ENCODE measurements at regions not wholly inside any gene's neighbourhood (a gene's known extent, or its start where the extent isn't known, plus 50 kb on each side); places are given as distances from the start of the nearest gene placed in this dataset.

DNA sequence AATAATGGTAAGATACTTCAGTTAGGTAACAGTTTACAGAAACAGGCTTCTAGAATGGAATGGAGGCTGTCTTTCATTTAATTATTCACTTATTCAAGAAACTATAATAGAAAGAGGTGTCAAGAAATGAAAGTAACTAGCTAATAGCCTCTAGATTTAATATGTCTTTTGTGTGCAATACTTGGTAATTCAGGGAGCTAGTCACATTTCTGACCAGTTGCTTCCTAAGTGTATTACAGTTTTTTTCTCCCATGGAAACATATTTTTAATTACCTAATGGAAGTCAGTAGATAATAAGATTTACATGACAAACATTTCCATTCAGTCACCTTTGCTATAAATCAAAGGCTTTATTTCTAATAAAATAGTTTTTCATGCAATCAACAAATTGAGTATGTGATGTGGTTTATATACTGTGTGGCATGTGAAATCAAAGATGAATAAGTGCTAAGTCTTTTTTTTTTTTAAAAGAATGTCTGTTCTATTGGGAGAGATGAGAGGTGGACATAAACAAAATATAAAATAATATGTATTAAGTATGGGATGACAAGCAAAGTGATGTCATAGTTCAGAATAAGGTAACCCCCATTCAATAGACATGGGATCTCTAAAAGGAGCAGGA, 985.7 kb downstream of the SQOR start:
- TF ChIP-seq, protein P1, sequence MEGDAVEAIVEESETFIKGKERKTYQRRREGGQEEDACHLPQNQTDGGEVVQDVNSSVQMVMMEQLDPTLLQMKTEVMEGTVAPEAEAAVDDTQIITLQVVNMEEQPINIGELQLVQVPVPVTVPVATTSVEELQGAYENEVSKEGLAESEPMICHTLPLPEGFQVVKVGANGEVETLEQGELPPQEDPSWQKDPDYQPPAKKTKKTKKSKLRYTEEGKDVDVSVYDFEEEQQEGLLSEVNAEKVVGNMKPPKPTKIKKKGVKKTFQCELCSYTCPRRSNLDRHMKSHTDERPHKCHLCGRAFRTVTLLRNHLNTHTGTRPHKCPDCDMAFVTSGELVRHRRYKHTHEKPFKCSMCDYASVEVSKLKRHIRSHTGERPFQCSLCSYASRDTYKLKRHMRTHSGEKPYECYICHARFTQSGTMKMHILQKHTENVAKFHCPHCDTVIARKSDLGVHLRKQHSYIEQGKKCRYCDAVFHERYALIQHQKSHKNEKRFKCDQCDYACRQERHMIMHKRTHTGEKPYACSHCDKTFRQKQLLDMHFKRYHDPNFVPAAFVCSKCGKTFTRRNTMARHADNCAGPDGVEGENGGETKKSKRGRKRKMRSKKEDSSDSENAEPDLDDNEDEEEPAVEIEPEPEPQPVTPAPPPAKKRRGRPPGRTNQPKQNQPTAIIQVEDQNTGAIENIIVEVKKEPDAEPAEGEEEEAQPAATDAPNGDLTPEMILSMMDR (IDR thresholded peaks at IDR 0.05), result no peak
- H3K9me3 Mint-ChIP-seq, result peaks cover 18% of the 10 kb centered on the region
- DNase-seq, result no peak
- H3K27me3 Mint-ChIP-seq (ENCODE audit: low read depth, poor library complexity), result peaks cover 4% of the 10 kb centered on the region
- no peak overlapping the region for H3K4me3 Mint-ChIP-seq
- peaks cover 12% of the 10 kb centered on the region for H3K36me3 Mint-ChIP-seq (ENCODE audit: low read depth)
- no peak overlapping the region for H3K27ac Mint-ChIP-seq
- H3K4me1 Mint-ChIP-seq, result no peaks in the 10 kb centered on the region

- peaks cover 18% of the 10 kb centered on the region for H3K36me3 Mint-ChIP-seq (ENCODE audit: low read depth)
- TF ChIP-seq, protein P1 (IDR thresholded peaks at IDR 0.05), result no peak
- DNase-seq, result no peak
- H3K4me3 Mint-ChIP-seq, result no peak overlapping the region
- peaks cover 37% of the 10 kb centered on the region for H3K9me3 Mint-ChIP-seq
- no peaks in the 10 kb centered on the region for H3K4me1 Mint-ChIP-seq
- H3K27ac Mint-ChIP-seq, result no peak overlapping the region
- peaks cover 4% of the 10 kb centered on the region for H3K27me3 Mint-ChIP-seq (ENCODE audit: low read depth, poor library complexity)
These were observed 988.0 kb downstream of the SQOR start for GRCh38 chr15:46622851-46623250.

DNA sequence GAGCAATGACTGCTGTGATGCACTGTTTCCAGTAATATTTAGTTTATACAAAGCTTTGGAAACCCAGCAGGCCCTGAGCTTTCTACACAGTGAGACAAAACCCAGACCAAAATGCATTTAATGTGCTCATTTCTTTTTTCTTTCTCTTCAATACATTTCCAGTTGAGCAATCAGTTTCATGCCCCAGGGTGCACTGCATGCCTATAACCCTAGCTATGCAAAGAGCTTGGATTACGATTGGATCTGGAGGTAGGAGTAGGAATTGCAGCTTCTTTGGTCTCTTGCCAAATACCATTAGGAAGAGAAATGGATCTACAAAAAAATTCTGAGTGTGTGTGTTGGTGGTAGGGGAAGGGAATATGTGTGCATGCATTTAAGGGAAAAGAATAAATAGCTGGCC, 1001.4 kb downstream of the SQOR start:
- no peak for DNase-seq
- no peak overlapping the region for H3K27ac Mint-ChIP-seq
- H3K9me3 Mint-ChIP-seq, result no peaks in the 10 kb centered on the region
- H3K36me3 Mint-ChIP-seq (ENCODE audit: low read depth), result no peaks in the 10 kb centered on the region
- peaks cover 3% of the 10 kb centered on the region for H3K27me3 Mint-ChIP-seq (ENCODE audit: low read depth, poor library complexity)
- H3K4me1 Mint-ChIP-seq, result peaks cover 50% of the 10 kb centered on the region
- TF ChIP-seq, protein P1 (IDR thresholded peaks at IDR 0.05), result no peak
- no peak overlapping the region for H3K4me3 Mint-ChIP-seq

- no peaks in the 10 kb centered on the region for H3K36me3 Mint-ChIP-seq (ENCODE audit: low read depth)
- H3K9me3 Mint-ChIP-seq, result no peaks in the 10 kb centered on the region
- no peak overlapping the region for H3K27ac Mint-ChIP-seq
- H3K4me3 Mint-ChIP-seq, result no peak overlapping the region
- TF ChIP-seq, protein P1 (IDR thresholded peaks at IDR 0.05), result no peak
- peaks cover 28% of the 10 kb centered on the region for H3K4me1 Mint-ChIP-seq
- no peak for DNase-seq
- peaks cover 11% of the 10 kb centered on the region for H3K27me3 Mint-ChIP-seq (ENCODE audit: low read depth, poor library complexity)
These were observed 1010.0 kb downstream of the SQOR start for GRCh38 chr15:46644501-46645481.

DNA sequence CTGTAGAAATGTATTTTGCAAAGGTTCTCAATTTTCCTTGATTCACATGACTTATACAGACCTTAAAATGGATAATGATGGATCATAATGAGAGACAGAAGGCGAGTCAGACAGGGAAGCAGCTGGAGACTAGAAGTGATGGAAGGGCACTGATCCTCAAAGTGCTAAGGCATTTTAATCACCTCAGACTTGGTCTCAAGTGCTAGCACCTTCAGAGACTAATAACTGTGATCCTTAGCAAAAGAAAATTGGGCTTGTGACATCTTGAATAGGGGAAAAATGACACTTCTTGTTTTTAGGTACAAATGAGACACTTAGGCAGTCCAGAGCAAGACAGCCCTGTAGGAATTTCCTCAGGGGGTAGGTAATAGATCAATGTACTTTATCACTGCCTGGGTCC, 1011.7 kb downstream of the SQOR start:
- no peak overlapping the region for H3K27ac Mint-ChIP-seq
- H3K9me3 Mint-ChIP-seq, result no peaks in the 10 kb centered on the region
- peaks cover 29% of the 10 kb centered on the region for H3K4me1 Mint-ChIP-seq
- DNase-seq, result no peak
- H3K27me3 Mint-ChIP-seq (ENCODE audit: low read depth, poor library complexity), result peaks cover 11% of the 10 kb centered on the region
- no peaks in the 10 kb centered on the region for H3K36me3 Mint-ChIP-seq (ENCODE audit: low read depth)
- TF ChIP-seq, protein P1 (IDR thresholded peaks at IDR 0.05), result no peak
- no peak overlapping the region for H3K4me3 Mint-ChIP-seq

All from nephron progenitor cell (in vitro differentiated cells).